Left ventricle myocardium inferior (tissue), 1 donor: ENCODE measurements at regions not wholly inside any gene's neighbourhood (a gene's known extent, or its start where the extent isn't known, plus 50 kb on each side); places are given as distances from the start of the nearest gene placed in this dataset.

Experiments used
- DNase-seq: peaks from one replicate; pipeline ENCODE4 v3.0.0-alpha.2; 2020
- H3K27ac ChIP-seq: fragments of 200-600 bp; replicated peaks from 2 replicates; pipeline ENCODE4 v1.8.0; 2021
- H3K27me3 ChIP-seq: fragments of 200-600 bp; 2 replicates; pipeline ENCODE4 v1.8.0; 2021; ENCODE audit warnings: low read depth
- H3K36me3 ChIP-seq: fragments of 200-600 bp; 2 replicates; pipeline ENCODE4 v1.8.0; 2021
- H3K4me1 ChIP-seq: fragments of 200-600 bp; 2 replicates; pipeline ENCODE4 v1.8.0; 2021
- H3K4me3 ChIP-seq: fragments of 200-600 bp; 2 replicates; pipeline ENCODE4 v1.8.0; 2021; ENCODE audit warnings: mild to moderate bottlenecking, moderate library complexity
- H3K9me3 ChIP-seq: fragments of 200-600 bp; replicated peaks from 2 replicates; pipeline ENCODE4 v1.8.0; 2021
- CTCF ChIP-seq: fragments of 200-600 bp; IDR thresholded peaks from 2 replicates; pipeline ENCODE4 v1.8.0; 2021; ENCODE audit warnings: antibody characterized with exemption, mild to moderate bottlenecking, borderline replicate concordance
- intact Hi-C: fragments of 100-400 bp; cut with micrococcal nuclease; formaldehyde crosslinking; loops from one replicate; pipeline ENCODE4 v1.11.0; 2022
- donor health status: DM: no; HTN: yes; CAD: no; lungs with severe emphysema.

- no peaks in the 10 kb centered on the region for H3K36me3 ChIP-seq
- intact Hi-C loops: no loop called here
Measured at GRCh38 chr2:17056236-17056635, 390.6 kb upstream of the CYRIA start.

GRCh38 chr2:17052001-17052400 is 386.4 kb upstream of the CYRIA start:
- H3K4me1 ChIP-seq: no peaks in the 10 kb centered on the region
- H3K27me3 ChIP-seq: no peaks in the 10 kb centered on the region
- TF ChIP-seq CTCF: no peak
- no peak overlapping the region for H3K4me3 ChIP-seq
- no peaks in the 10 kb centered on the region for H3K9me3 ChIP-seq
- no peak overlapping the region for H3K27ac ChIP-seq
- no peaks in the 10 kb centered on the region for H3K36me3 ChIP-seq
- intact Hi-C loops: no loop called here
- no peak for DNase-seq

More at GRCh38 chr2:17056236-17056635, 390.6 kb upstream of the CYRIA start:
- DNase-seq: no peak
- no peak for TF ChIP-seq CTCF
- H3K27me3 ChIP-seq: no peaks in the 10 kb centered on the region
- H3K9me3 ChIP-seq: no peaks in the 10 kb centered on the region
- H3K4me3 ChIP-seq: no peak overlapping the region
- no peaks in the 10 kb centered on the region for H3K4me1 ChIP-seq
- no peak overlapping the region for H3K27ac ChIP-seq

- DNase-seq: no peak
- Histone ChIP-seq H3K27me3 (no peaks in the 10 kb centered on the region), H3K4me3 (no peak overlapping the region), H3K4me1 (no peaks in the 10 kb centered on the region), H3K9me3 (no peaks in the 10 kb centered on the region), H3K27ac (no peak overlapping the region), H3K36me3 (no peaks in the 10 kb centered on the region)
- intact Hi-C loops: no loop called here
- no peak for TF ChIP-seq CTCF
Measured at GRCh38 chr2:17051538-17051937, 385.9 kb upstream of the CYRIA start.

GRCh38 chr2:17043173-17043572 is 377.5 kb upstream of the CYRIA start:
- intact Hi-C loops: no loop called here

GRCh38 chr2:17036361-17036760 is 370.7 kb upstream of the CYRIA start:
- H3K9me3 ChIP-seq: no peaks in the 10 kb centered on the region
- no peak overlapping the region for H3K27ac ChIP-seq
- H3K27me3 ChIP-seq: no peaks in the 10 kb centered on the region
- intact Hi-C loops: no loop called here
- no peak overlapping the region for H3K4me3 ChIP-seq
- DNase-seq: no peak
- no peaks in the 10 kb centered on the region for H3K4me1 ChIP-seq
- no peaks in the 10 kb centered on the region for H3K36me3 ChIP-seq
- TF ChIP-seq CTCF: no peak

More at GRCh38 chr2:17043173-17043572, 377.5 kb upstream of the CYRIA start:
- no peak for DNase-seq
- Histone ChIP-seq H3K27ac (no peak overlapping the region), H3K9me3 (no peaks in the 10 kb centered on the region), H3K27me3 (no peaks in the 10 kb centered on the region), H3K4me3 (no peak overlapping the region), H3K36me3 (no peaks in the 10 kb centered on the region), H3K4me1 (no peaks in the 10 kb centered on the region)
- TF ChIP-seq CTCF: no peak

GRCh38 chr2:17035010-17035409 is 369.4 kb upstream of the CYRIA start:
- Histone ChIP-seq H3K9me3 (no peaks in the 10 kb centered on the region), H3K36me3 (no peaks in the 10 kb centered on the region), H3K27ac (no peak overlapping the region), H3K4me1 (no peaks in the 10 kb centered on the region), H3K27me3 (no peaks in the 10 kb centered on the region), H3K4me3 (no peak overlapping the region)
- intact Hi-C loops: no loop called here
- no peak for TF ChIP-seq CTCF
- DNase-seq: no peak
